ENCODE measurements at regions not wholly inside any gene's neighbourhood (a gene's known extent, or its start where the extent isn't known, plus 50 kb on each side); places are given as distances from the start of the nearest gene placed in this dataset.

GRCh38 chr3:16121391-16121790 is 53.1 kb upstream of the GALNT15 start:
- no peak for DNase-seq

GRCh38 chr3:16122155-16122554 is 52.3 kb upstream of the GALNT15 start:
- DNase-seq: no peak

- no peak for DNase-seq
Observed at GRCh38 chr3:16122661-16123060, 51.8 kb upstream of the GALNT15 start.

- no peak for DNase-seq
Observed at GRCh38 chr3:16124636-16125035, 49.8 kb upstream of the GALNT15 start.

Measured in NCI-H1694 (cell line).